WTC11 (cell line): ENCODE measurements at regions not wholly inside any gene's neighbourhood (a gene's known extent, or its start where the extent isn't known, plus 50 kb on each side); places are given as distances from the start of the nearest gene placed in this dataset.
"Not testable (repeated sequence)": the region's sequence is repeated elsewhere in the genome, so short reads cannot be mapped to it uniquely, and the experiment has no call there.

Experiments
- JUN ChIP-seq: sonication (generic); formaldehyde crosslinking; IDR thresholded peaks from 2 replicates; pipeline ENCODE4 v1.8.0; 2023; ENCODE audit warnings: mild to moderate bottlenecking, missing genetic modification reagents
- ZMAT4 ChIP-seq: fragments of 250-450 bp; sonication (Bioruptor Pico); IDR thresholded peaks from 2 replicates; pipeline ENCODE4 v1.9.0; 2021; ENCODE audit warnings: mild to moderate bottlenecking

GRCh38 chr9:62032441-62032840, 842.6 kb downstream of the SPATA31A7 start:
- not testable (repeated sequence) for TF ChIP-seq ZMAT4, JUN (CRISPR knock-in tag)
